CD4-positive, alpha-beta T cell (primary cell): ENCODE measurements at regions not wholly inside any gene's neighbourhood (a gene's known extent, or its start where the extent isn't known, plus 50 kb on each side); places are given as distances from the start of the nearest gene placed in this dataset.

ENCODE experiments used
- ATAC-seq: fragments of 200-7000 bp; cut with Tn5 transposase; one replicate; pipeline ENCODE4 v1.10.0; 2022; ENCODE audit warnings: mild to moderate bottlenecking; ENCODE audit not compliant: poor library complexity
- CTCF ChIA-PET: fragments of 350-600 bp; sonication (Branson Sonifier 250); formaldehyde crosslinking; loops from one replicate; lab custom pipeline; 2021; ENCODE audit warnings: antibody characterized with exemption, inconsistent platforms; lab: Charles Lee
- POLR2A ChIA-PET: fragments of 350-600 bp; sonication (Branson Sonifier 250); formaldehyde crosslinking; loops from one replicate; lab custom pipeline; 2021; ENCODE audit warnings: antibody characterized with exemption, inconsistent platforms; lab: Charles Lee
- DNase-seq, 14 experiments: peaks; one replicate each; pipeline ENCODE4 v3.0.0-alpha.2; 2013 to 2020; ENCODE audit warnings: mixed read lengths in 2 of 14
- H3K27ac ChIP-seq, 2 donors: one replicate each; pipeline versions ENCODE4 v1.5.1 to v1.7.0; 2013; ENCODE audit warnings: low read length in 2 of 2, low read depth in 1 of 2, mild to moderate bottlenecking in 1 of 2
- H3K27me3 ChIP-seq, 2 experiments: 1 replicate in 1 of 2; 2 replicates in 1 of 2; pipeline versions ENCODE4 v1.6.1 to v1.7.0; 2013; ENCODE audit warnings: low read length in 2 of 2, control low read depth in 1 of 2, mild to moderate bottlenecking in 1 of 2, moderate library complexity in 1 of 2; ENCODE audit not compliant: insufficient read depth in 2 of 2, control insufficient read depth in 1 of 2
- H3K36me3 ChIP-seq: one replicate; pipeline ENCODE4 v1.6.1; 2013; ENCODE audit warnings: low read length, control low read depth; ENCODE audit not compliant: insufficient read depth
- H3K4me1 ChIP-seq: one replicate; pipeline ENCODE4 v1.6.1; 2013; ENCODE audit warnings: low read length, control low read depth; ENCODE audit not compliant: insufficient read depth
- H3K4me3 ChIP-seq: one replicate; pipeline ENCODE4 v1.5.1; 2013; ENCODE audit warnings: mild to moderate bottlenecking, low read length, moderate library complexity
- H3K9me3 ChIP-seq, 2 experiments: 1 replicate in 1 of 2; 2 replicates in 1 of 2; pipeline versions ENCODE4 v1.6.1 to v1.7.0; 2013; ENCODE audit warnings: low read length in 2 of 2, mild to moderate bottlenecking in 2 of 2, control low read depth in 1 of 2, moderate library complexity in 1 of 2; ENCODE audit not compliant: control insufficient read depth in 1 of 2, insufficient read depth in 1 of 2
- H3K27ac Mint-ChIP-seq: one replicate; pipeline ENCODE4 v1.8.0; 2020; ENCODE audit warnings: mixed read lengths
- H3K27me3 Mint-ChIP-seq: one replicate; pipeline ENCODE4 v1.8.0; 2021; ENCODE audit warnings: mixed read lengths
- H3K36me3 Mint-ChIP-seq: one replicate; pipeline ENCODE4 v1.8.0; 2021; ENCODE audit warnings: low read depth, mixed read lengths
- H3K4me1 Mint-ChIP-seq: one replicate; pipeline ENCODE4 v1.8.0; 2021; ENCODE audit warnings: low read depth, mixed read lengths
- H3K4me3 Mint-ChIP-seq: one replicate; pipeline ENCODE4 v1.8.0; 2020; ENCODE audit warnings: mild to moderate bottlenecking, mixed read lengths
- H3K9me3 Mint-ChIP-seq: one replicate; pipeline ENCODE4 v1.8.0; 2020; ENCODE audit warnings: mixed read lengths
- intact Hi-C, 2 experiments: fragments of 100-400 bp; cut with DNase I in 1 of 2; cut with micrococcal nuclease in 1 of 2; formaldehyde crosslinking; loops; one replicate each; pipeline versions ENCODE4 v1.15.1 to v1.9.0; 2023 to 2025; cut with DNase I, micrococcal nuclease
- TF ChIP-seq, protein P1 (sequence below): fragments of 200-600 bp; IDR thresholded peaks from one replicate; pipeline ENCODE4 v1.8.0; 2022; ENCODE audit warnings: antibody characterized with exemption, mild to moderate bottlenecking

DNA sequence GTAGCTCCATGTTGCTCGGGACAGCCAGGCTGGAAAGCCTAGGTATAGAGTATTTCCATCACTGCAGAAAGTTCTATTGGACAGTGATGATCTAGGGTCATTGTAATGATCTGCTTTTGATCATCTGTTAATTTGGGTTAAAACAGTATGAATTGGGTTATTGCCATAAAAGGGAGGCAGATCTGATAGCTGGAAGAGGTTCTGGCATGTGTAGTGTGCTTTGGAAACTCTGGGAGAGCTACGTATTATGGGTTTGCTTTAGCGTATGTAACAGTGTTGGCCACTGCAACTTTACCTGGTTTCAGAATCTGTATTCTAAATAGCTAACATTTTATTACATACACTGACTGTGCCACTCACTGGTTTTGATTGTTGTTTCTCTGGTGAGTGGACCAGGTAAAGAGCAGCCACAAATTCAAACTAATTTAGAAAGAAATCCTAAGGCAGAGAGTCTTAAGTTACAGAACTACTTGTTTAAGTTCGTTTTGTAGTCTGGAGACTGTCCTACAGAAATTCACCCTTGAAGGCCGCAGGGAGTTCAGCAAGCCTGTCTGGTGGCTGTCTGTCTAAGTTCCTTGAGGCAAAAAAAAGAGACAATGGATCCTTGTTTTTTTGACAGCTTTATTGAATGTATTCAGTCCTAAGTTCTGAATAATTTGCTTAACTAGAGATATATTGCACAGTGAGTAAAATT, 300.3 kb downstream of the PRL start:
- DNase-seq: no peak
- no peak for ATAC-seq
- Mint-ChIP-seq H3K4me1 (peaks cover 25% of the 10 kb centered on the region), H3K9me3 (no peaks in the 10 kb centered on the region), H3K27me3 (no peaks in the 10 kb centered on the region), H3K4me3 (no peak overlapping the region), H3K36me3 (no peaks in the 10 kb centered on the region), H3K27ac (no peak overlapping the region)
- intact Hi-C loops: no loop called here
- Histone ChIP-seq H3K36me3 (no peaks in the 10 kb centered on the region), H3K4me1 (no peaks in the 10 kb centered on the region), H3K27me3 (no peaks in the 10 kb centered on the region), H3K27ac (no peak overlapping the region), H3K4me3 (no peak overlapping the region), H3K9me3 (no peaks in the 10 kb centered on the region)
- CTCF ChIA-PET: no interaction called here
- POLR2A ChIA-PET: interaction anchor here (0.5 kb wide), 1 partner anchor 163 kb away, joined by 3 read pairs; no protein-coding TSS in a partner anchor
- TF ChIP-seq, protein P1, sequence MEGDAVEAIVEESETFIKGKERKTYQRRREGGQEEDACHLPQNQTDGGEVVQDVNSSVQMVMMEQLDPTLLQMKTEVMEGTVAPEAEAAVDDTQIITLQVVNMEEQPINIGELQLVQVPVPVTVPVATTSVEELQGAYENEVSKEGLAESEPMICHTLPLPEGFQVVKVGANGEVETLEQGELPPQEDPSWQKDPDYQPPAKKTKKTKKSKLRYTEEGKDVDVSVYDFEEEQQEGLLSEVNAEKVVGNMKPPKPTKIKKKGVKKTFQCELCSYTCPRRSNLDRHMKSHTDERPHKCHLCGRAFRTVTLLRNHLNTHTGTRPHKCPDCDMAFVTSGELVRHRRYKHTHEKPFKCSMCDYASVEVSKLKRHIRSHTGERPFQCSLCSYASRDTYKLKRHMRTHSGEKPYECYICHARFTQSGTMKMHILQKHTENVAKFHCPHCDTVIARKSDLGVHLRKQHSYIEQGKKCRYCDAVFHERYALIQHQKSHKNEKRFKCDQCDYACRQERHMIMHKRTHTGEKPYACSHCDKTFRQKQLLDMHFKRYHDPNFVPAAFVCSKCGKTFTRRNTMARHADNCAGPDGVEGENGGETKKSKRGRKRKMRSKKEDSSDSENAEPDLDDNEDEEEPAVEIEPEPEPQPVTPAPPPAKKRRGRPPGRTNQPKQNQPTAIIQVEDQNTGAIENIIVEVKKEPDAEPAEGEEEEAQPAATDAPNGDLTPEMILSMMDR: no peak

DNA sequence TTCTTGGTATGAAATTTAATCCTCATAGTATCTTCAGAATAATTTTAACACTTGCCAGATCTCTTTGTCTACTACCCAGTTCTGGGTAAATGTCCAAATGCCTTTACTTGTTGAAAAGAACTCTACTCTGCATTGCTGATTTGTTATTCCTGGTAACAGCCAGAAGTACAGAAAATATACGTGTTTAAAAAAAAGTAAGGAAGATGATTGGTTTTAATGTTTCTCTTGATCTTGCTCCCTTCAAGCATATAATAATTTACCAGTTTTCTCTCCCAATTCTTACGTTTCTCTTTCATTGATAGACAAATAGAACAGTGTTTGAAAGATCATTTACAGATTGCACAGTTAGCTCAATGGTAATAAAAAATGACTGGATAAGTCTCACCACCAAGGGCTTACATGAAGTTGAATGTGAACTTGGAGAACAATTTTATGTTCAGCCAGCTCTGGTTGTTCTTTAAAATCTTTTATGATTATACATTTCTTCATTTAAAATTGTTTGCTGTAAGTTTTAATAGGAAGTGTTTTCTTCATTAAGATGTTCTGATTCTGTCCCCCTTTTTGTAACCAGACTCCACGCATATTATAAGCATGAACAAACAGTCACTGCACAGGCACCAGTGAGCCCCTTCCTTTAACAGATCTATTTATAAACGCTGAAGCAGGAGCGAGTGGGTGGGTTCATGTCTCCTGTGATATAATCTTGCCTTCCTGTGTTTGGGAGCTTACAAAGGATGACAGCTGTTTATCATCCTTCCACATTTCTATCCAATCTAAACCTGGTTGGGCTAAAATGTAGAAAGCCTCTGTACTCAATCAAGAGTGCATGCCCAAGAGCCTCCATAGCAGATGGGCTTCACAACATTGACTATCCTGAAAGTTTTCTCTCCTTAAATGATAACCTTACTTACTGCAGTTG, 299.5 kb downstream of the PRL start:
- Histone ChIP-seq H3K4me1 (no peaks in the 10 kb centered on the region), H3K27ac (no peak overlapping the region), H3K36me3 (no peaks in the 10 kb centered on the region), H3K9me3 (no peaks in the 10 kb centered on the region), H3K4me3 (no peak overlapping the region), H3K27me3 (no peaks in the 10 kb centered on the region)
- ChIA-PET POLR2A (interaction anchor here (0.5 kb wide), 1 partner anchor 164 kb away, joined by 3 read pairs; no protein-coding TSS in a partner anchor), CTCF (interaction anchor here (0.6 kb wide), 1 partner anchor 84 kb away, joined by 3 read pairs; no protein-coding TSS in a partner anchor)
- DNase-seq (no peak), ATAC-seq (no peak)
- TF ChIP-seq, protein P1: no peak
- H3K27me3 Mint-ChIP-seq: no peaks in the 10 kb centered on the region
- no peaks in the 10 kb centered on the region for H3K36me3 Mint-ChIP-seq
- intact Hi-C loops: no loop called here
- no peaks in the 10 kb centered on the region for H3K9me3 Mint-ChIP-seq
- peaks cover 19% of the 10 kb centered on the region for H3K4me1 Mint-ChIP-seq
- H3K27ac Mint-ChIP-seq: no peak overlapping the region
- no peak overlapping the region for H3K4me3 Mint-ChIP-seq

DNA sequence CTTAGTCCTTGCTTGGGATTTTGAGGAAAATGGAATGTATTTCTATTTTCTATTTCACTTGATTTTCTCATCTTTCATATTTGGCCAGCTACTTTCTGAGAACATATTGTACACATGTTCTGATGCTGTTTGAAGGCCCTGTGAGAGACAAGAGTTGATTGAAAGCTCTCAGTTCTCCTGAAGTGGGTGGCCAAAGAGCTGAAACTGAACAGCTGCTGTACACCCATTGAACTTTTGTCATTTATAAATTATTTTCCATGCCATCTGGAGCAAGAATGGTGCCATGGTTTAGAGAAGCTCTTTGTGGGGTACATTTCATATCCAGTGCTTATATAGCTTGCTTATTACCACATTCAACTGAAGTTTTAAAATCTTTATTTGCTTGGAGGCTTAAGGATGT, 298.3 kb downstream of the PRL start:
- Histone ChIP-seq H3K4me3 (no peak overlapping the region), H3K4me1 (no peaks in the 10 kb centered on the region), H3K27me3 (no peaks in the 10 kb centered on the region), H3K36me3 (no peaks in the 10 kb centered on the region), H3K27ac (no peak overlapping the region), H3K9me3 (no peaks in the 10 kb centered on the region)
- peaks cover 15% of the 10 kb centered on the region for H3K4me1 Mint-ChIP-seq
- intact Hi-C loops: no loop called here
- ChIA-PET CTCF (no interaction called here), POLR2A (interaction anchor here (0.7 kb wide), 2 partner anchors 28 to 48 kb away, joined by 3 to 6 read pairs; no protein-coding TSS in a partner anchor)
- ATAC-seq: no peak
- H3K27me3 Mint-ChIP-seq: no peaks in the 10 kb centered on the region
- H3K4me3 Mint-ChIP-seq: no peak overlapping the region
- H3K36me3 Mint-ChIP-seq: no peaks in the 10 kb centered on the region
- no peaks in the 10 kb centered on the region for H3K9me3 Mint-ChIP-seq
- H3K27ac Mint-ChIP-seq: no peak overlapping the region
- no peak for DNase-seq
- TF ChIP-seq, protein P1: no peak
